NCI-H2196 treated with DMSO at 0.1 percent for 48 hours (cell line): ENCODE measurements at regions not wholly inside any gene's neighbourhood (a gene's known extent, or its start where the extent isn't known, plus 50 kb on each side); places are given as distances from the start of the nearest gene placed in this dataset.
"Not testable (repeated sequence)": the region's sequence is repeated elsewhere in the genome, so short reads cannot be mapped to it uniquely, and the experiment has no call there.

Source experiments
- DNase-seq: peaks from one replicate; lab custom pipeline; 2025; ENCODE audit not compliant: unreplicated experiment; lab: John Stamatoyannopoulos, UW

- DNase-seq = no peak
These were observed 55.1 kb upstream of the STARD13 start for GRCh38 chr13:33340631-33341030.

GRCh38 chr13:33341861-33342452 lies 56.4 kb upstream of the STARD13 start:
- DNase-seq = no peak

- DNase-seq = no peak
These were observed 60.3 kb upstream of the STARD13 start for GRCh38 chr13:33345842-33346241.

- DNase-seq = no peak
These were observed 62.3 kb upstream of the STARD13 start for GRCh38 chr13:33347861-33348260.

- DNase-seq = no peak
These were observed 62.8 kb upstream of the STARD13 start for GRCh38 chr13:33348366-33348765.

GRCh38 chr13:33349288-33349985 lies 63.9 kb upstream of the STARD13 start:
- DNase-seq = no peak

- DNase-seq = no peak
These were observed 64.7 kb upstream of the STARD13 start for GRCh38 chr13:33349986-33350826.

GRCh38 chr13:33351319-33351718 lies 65.8 kb upstream of the STARD13 start:
- DNase-seq = no peak

GRCh38 chr13:33352041-33352440 lies 66.5 kb upstream of the STARD13 start:
- DNase-seq = no peak

GRCh38 chr13:33352526-33352925 lies 67.0 kb upstream of the STARD13 start:
- DNase-seq = no peak

- no peak for DNase-seq
These were observed 67.7 kb upstream of the STARD13 start for GRCh38 chr13:33353210-33353609.

- no peak for DNase-seq
These were observed 68.1 kb upstream of the STARD13 start for GRCh38 chr13:33353646-33354045.

GRCh38 chr13:33355201-33355895 lies 69.8 kb upstream of the STARD13 start:
- no peak for DNase-seq

GRCh38 chr13:33358076-33358475 lies 72.5 kb upstream of the STARD13 start:
- not testable (repeated sequence) for DNase-seq

- no peak for DNase-seq
These were observed 77.6 kb upstream of the STARD13 start for GRCh38 chr13:33362986-33363727.

GRCh38 chr13:33364192-33364591 lies 78.6 kb upstream of the STARD13 start:
- no peak for DNase-seq

GRCh38 chr13:33366469-33367062 lies 81.0 kb upstream of the STARD13 start:
- DNase-seq = no peak

GRCh38 chr13:33367171-33367895 lies 81.8 kb upstream of the STARD13 start:
- DNase-seq = no peak

- DNase-seq = no peak
These were observed 82.4 kb upstream of the STARD13 start for GRCh38 chr13:33367926-33368325.

GRCh38 chr13:33369073-33369472 lies 83.5 kb upstream of the STARD13 start:
- DNase-seq = no peak
